Inferior parietal cortex (tissue), 1 donor: ENCODE measurements at regions not wholly inside any gene's neighbourhood (a gene's known extent, or its start where the extent isn't known, plus 50 kb on each side); places are given as distances from the start of the nearest gene placed in this dataset.

Experiments
- DNase-seq: peaks from one replicate; pipeline ENCODE4 v3.0.0-alpha.2; 2016; ENCODE audit errors: extremely low spot score

GRCh38 chr2:65500310-65501040 lies 68.1 kb upstream of the SPRED2 start:
- no peak for DNase-seq

- no peak for DNase-seq
Observed at GRCh38 chr2:65499216-65499615, 66.8 kb upstream of the SPRED2 start.

- no peak for DNase-seq
Observed at GRCh38 chr2:65498396-65498795, 66.0 kb upstream of the SPRED2 start.

- no peak for DNase-seq
Observed at GRCh38 chr2:65495251-65495877, 63.0 kb upstream of the SPRED2 start.

- DNase-seq, result no peak
Observed at GRCh38 chr2:65494078-65494477, 61.7 kb upstream of the SPRED2 start.

- DNase-seq, result no peak
Observed at GRCh38 chr2:65491381-65491905, 59.0 kb upstream of the SPRED2 start.

GRCh38 chr2:65490222-65490621 lies 57.8 kb upstream of the SPRED2 start:
- DNase-seq, result no peak

GRCh38 chr2:65489269-65489668 lies 56.9 kb upstream of the SPRED2 start:
- DNase-seq, result no peak

- no peak for DNase-seq
Observed at GRCh38 chr2:65488527-65488926, 56.1 kb upstream of the SPRED2 start.

GRCh38 chr2:65487404-65487803 lies 55.0 kb upstream of the SPRED2 start:
- DNase-seq, result no peak

GRCh38 chr2:65486802-65487201 lies 54.4 kb upstream of the SPRED2 start:
- DNase-seq, result no peak

GRCh38 chr2:65486282-65486681 lies 53.9 kb upstream of the SPRED2 start:
- no peak for DNase-seq

GRCh38 chr2:65485839-65486238 lies 53.4 kb upstream of the SPRED2 start:
- DNase-seq, result no peak

- no peak for DNase-seq
Observed at GRCh38 chr2:65483763-65484162, 51.4 kb upstream of the SPRED2 start.

GRCh38 chr2:65482971-65483370 lies 50.6 kb upstream of the SPRED2 start:
- DNase-seq, result no peak
